SK-MEL-5 (cell line): ENCODE measurements at regions not wholly inside any gene's neighbourhood (a gene's known extent, or its start where the extent isn't known, plus 50 kb on each side); places are given as distances from the start of the nearest gene placed in this dataset.

ENCODE experiments used
- DNase-seq: peaks from one replicate; pipeline ENCODE4 v3.0.0-alpha.2; 2016; ENCODE audit warnings: low read depth, low spot score
- in situ Hi-C: cut with HindIII; loops from 2 replicates; pipeline ENCODE4 v1.10.0; 2016; ENCODE audit warnings: low sequenced_read_pairs, high pct_unique_total_duplicates, low pct_unique_long_range_greater_than_20kb

- in situ Hi-C loops = no loop called here
These were observed 68.4 kb downstream of the ANXA1 start for GRCh38 chr9:73219985-73220626.

GRCh38 chr9:73223594-73223993 is 71.9 kb downstream of the ANXA1 start:
- no peak for DNase-seq
- in situ Hi-C loops = no loop called here

More at GRCh38 chr9:73219985-73220626, 68.4 kb downstream of the ANXA1 start:
- DNase-seq = peak; percentile 60

- in situ Hi-C loops = no loop called here
- no peak for DNase-seq
These were observed 77.9 kb downstream of the ANXA1 start for GRCh38 chr9:73229543-73229942.

- in situ Hi-C loops = no loop called here
- DNase-seq = no peak
These were observed 78.6 kb downstream of the ANXA1 start for GRCh38 chr9:73230251-73230650.

- in situ Hi-C loops = no loop called here
- no peak for DNase-seq
These were observed 79.5 kb downstream of the ANXA1 start for GRCh38 chr9:73231203-73231602.

GRCh38 chr9:73233359-73234007 is 81.8 kb downstream of the ANXA1 start:
- in situ Hi-C loops = no loop called here
- no peak for DNase-seq

GRCh38 chr9:73234008-73234360 is 82.3 kb downstream of the ANXA1 start:
- no peak for DNase-seq
- in situ Hi-C loops = no loop called here

GRCh38 chr9:73237140-73237539 is 85.5 kb downstream of the ANXA1 start:
- in situ Hi-C loops = no loop called here

GRCh38 chr9:73239570-73240265 is 88.1 kb downstream of the ANXA1 start:
- in situ Hi-C loops = no loop called here
- no peak for DNase-seq

More at GRCh38 chr9:73237140-73237539, 85.5 kb downstream of the ANXA1 start:
- DNase-seq = no peak

- DNase-seq = no peak
- in situ Hi-C loops = no loop called here
These were observed 91.4 kb downstream of the ANXA1 start for GRCh38 chr9:73243078-73243477.

- in situ Hi-C loops = no loop called here
- no peak for DNase-seq
These were observed 107.5 kb downstream of the ANXA1 start for GRCh38 chr9:73259086-73259696.

- in situ Hi-C loops = no loop called here
These were observed 108.8 kb downstream of the ANXA1 start for GRCh38 chr9:73260506-73260905.

GRCh38 chr9:73264631-73265030 is 113.0 kb downstream of the ANXA1 start:
- in situ Hi-C loops = no loop called here
- DNase-seq = no peak

More at GRCh38 chr9:73260506-73260905, 108.8 kb downstream of the ANXA1 start:
- no peak for DNase-seq

GRCh38 chr9:73265876-73266275 is 114.2 kb downstream of the ANXA1 start:
- in situ Hi-C loops = no loop called here
- no peak for DNase-seq

- peak; percentile 90 for DNase-seq
- in situ Hi-C loops = no loop called here
These were observed 117.9 kb downstream of the ANXA1 start for GRCh38 chr9:73269430-73270101.

GRCh38 chr9:73270967-73271721 is 119.5 kb downstream of the ANXA1 start:
- in situ Hi-C loops = no loop called here
- peak; percentile 74 for DNase-seq

GRCh38 chr9:73280113-73280512 is 128.4 kb downstream of the ANXA1 start:
- no peak for DNase-seq
- in situ Hi-C loops = no loop called here
